H9 (cell line): ENCODE measurements at regions not wholly inside any gene's neighbourhood (a gene's known extent, or its start where the extent isn't known, plus 50 kb on each side); places are given as distances from the start of the nearest gene placed in this dataset.

Experiments
- DNase-seq: peaks from one replicate; pipeline ENCODE4 v3.0.0-alpha.2; 2017
- H2AFZ ChIP-seq: one replicate; pipeline ENCODE4 v1.6.1; 2013; ENCODE audit warnings: mild to moderate bottlenecking, low read length, control low read depth, moderate library complexity
- H2AK5ac ChIP-seq: 2 replicates; pipeline ENCODE4 v1.6.1; 2013; ENCODE audit warnings: low read length, control low read depth, mixed read lengths; ENCODE audit not compliant: insufficient read length
- H2BK120ac ChIP-seq: one replicate; pipeline ENCODE4 v1.6.1; 2013; ENCODE audit warnings: low read depth, mild to moderate bottlenecking, low read length, control low read depth, inconsistent platforms; ENCODE audit not compliant: poor library complexity, severe bottlenecking
- H2BK12ac ChIP-seq: 2 replicates; pipeline ENCODE4 v1.6.1; 2013; ENCODE audit warnings: low read length, control low read depth, mixed read lengths, low read depth; ENCODE audit not compliant: insufficient read length
- H2BK15ac ChIP-seq: 2 replicates; pipeline ENCODE4 v1.6.1; 2013; ENCODE audit warnings: low read depth, low read length, control low read depth
- H2BK20ac ChIP-seq: one replicate; pipeline ENCODE4 v1.6.1; 2013; ENCODE audit warnings: low read depth, mild to moderate bottlenecking, low read length, control low read depth, inconsistent platforms; ENCODE audit not compliant: poor library complexity, severe bottlenecking
- H2BK5ac ChIP-seq: 2 replicates; pipeline ENCODE4 v1.6.1; 2013; ENCODE audit warnings: low read length, control low read depth, mixed read lengths; ENCODE audit not compliant: insufficient read length
- H3K14ac ChIP-seq: 2 replicates; pipeline ENCODE4 v1.6.1; 2013; ENCODE audit warnings: low read length, control low read depth; ENCODE audit not compliant: insufficient read depth
- H3K18ac ChIP-seq: 2 replicates; pipeline ENCODE4 v1.6.1; 2013; ENCODE audit warnings: low read depth, mild to moderate bottlenecking, mixed read lengths, low read length, control low read depth; ENCODE audit not compliant: insufficient read length
- H3K23ac ChIP-seq: 2 replicates; pipeline ENCODE4 v1.6.1; 2013; ENCODE audit warnings: low read length, control low read depth, mixed read lengths, low read depth; ENCODE audit not compliant: insufficient read length
- H3K23me2 ChIP-seq: 2 replicates; pipeline ENCODE4 v1.6.1; 2013; ENCODE audit warnings: low read depth, mild to moderate bottlenecking, mixed read lengths, low read length, control low read depth; ENCODE audit not compliant: insufficient read length, poor library complexity, severe bottlenecking
- H3K27ac ChIP-seq: 2 replicates; pipeline ENCODE4 v1.5.1; 2013; ENCODE audit warnings: low read length, control low read depth, mixed read lengths, low read depth; ENCODE audit not compliant: insufficient read length
- H3K27me3 ChIP-seq: 2 replicates; pipeline ENCODE4 v1.6.1; 2013; ENCODE audit warnings: low read length, control low read depth, inconsistent platforms; ENCODE audit not compliant: insufficient read depth
- H3K4ac ChIP-seq: 2 replicates; pipeline ENCODE4 v1.6.1; 2013; ENCODE audit warnings: low read depth, mild to moderate bottlenecking, control low read depth, inconsistent platforms, low read length, moderate library complexity
- H3K4me1 ChIP-seq: 2 replicates; pipeline ENCODE4 v1.6.1; 2013; ENCODE audit warnings: low read length, control low read depth, inconsistent platforms; ENCODE audit not compliant: insufficient read depth
- H3K4me2 ChIP-seq: 2 replicates; pipeline ENCODE4 v1.6.1; 2013; ENCODE audit warnings: low read length, control low read depth, mixed read lengths; ENCODE audit not compliant: insufficient read length, insufficient read depth
- H3K56ac ChIP-seq: 2 replicates; pipeline ENCODE4 v1.6.1; 2013; ENCODE audit warnings: low read depth, mild to moderate bottlenecking, mixed read lengths, low read length, control low read depth; ENCODE audit not compliant: insufficient read length
- H3K79me1 ChIP-seq: 2 replicates; pipeline ENCODE4 v1.6.1; 2013; ENCODE audit warnings: low read depth, mild to moderate bottlenecking, moderate library complexity, low read length, control low read depth, inconsistent platforms; ENCODE audit not compliant: insufficient read depth, poor library complexity, severe bottlenecking
- H3K79me2 ChIP-seq: 2 replicates; pipeline ENCODE4 v1.6.1; 2013; ENCODE audit warnings: low read length, control low read depth, inconsistent platforms; ENCODE audit not compliant: insufficient read depth
- H3K9ac ChIP-seq: 2 replicates; pipeline ENCODE4 v1.6.1; 2013; ENCODE audit warnings: low read length, control low read depth, mixed read lengths; ENCODE audit not compliant: insufficient read length; ENCODE audit errors: extremely low read depth
- H3K9me3 ChIP-seq: one replicate; pipeline ENCODE4 v1.6.1; 2013; ENCODE audit warnings: low read depth, low read length, inconsistent platforms; ENCODE audit not compliant: control insufficient read depth
- H3T11ph ChIP-seq: one replicate; pipeline ENCODE4 v1.6.1; 2013; ENCODE audit warnings: mild to moderate bottlenecking, low read length, control low read depth, inconsistent platforms
- H4K20me1 ChIP-seq: one replicate; pipeline ENCODE4 v1.6.1; 2013; ENCODE audit not compliant: control insufficient read depth, insufficient read length, insufficient read depth
- H4K5ac ChIP-seq: 2 replicates; pipeline ENCODE4 v1.6.1; 2013; ENCODE audit warnings: low read depth, mild to moderate bottlenecking, mixed read lengths, low read length, control low read depth; ENCODE audit not compliant: insufficient read length
- H4K8ac ChIP-seq: replicated peaks from 2 replicates; pipeline ENCODE4 v1.6.1; 2013; ENCODE audit warnings: low read length, control low read depth, mixed read lengths, low read depth; ENCODE audit not compliant: insufficient read length
- H4K91ac ChIP-seq: 2 replicates; pipeline ENCODE4 v1.6.1; 2013; ENCODE audit warnings: low read depth, mild to moderate bottlenecking, moderate library complexity, mixed read lengths, low read length, control low read depth; ENCODE audit not compliant: insufficient read length
- H3K27ac Mint-ChIP-seq, 3 experiments: 2 replicates in 2 of 3; 3 replicates in 1 of 3; pipeline ENCODE4 v1.8.0; 2020 to 2021; ENCODE audit warnings: mixed read lengths in 3 of 3, mild to moderate bottlenecking in 1 of 3, moderate library complexity in 1 of 3
- H3K27me3 Mint-ChIP-seq: 2 replicates; pipeline ENCODE4 v1.8.0; 2021; ENCODE audit warnings: low read depth, mild to moderate bottlenecking, moderate library complexity, mixed read lengths
- H3K36me3 Mint-ChIP-seq, 3 experiments: 2 replicates in 2 of 3; 3 replicates in 1 of 3; pipeline ENCODE4 v1.8.0; 2020 to 2021; ENCODE audit warnings: low read depth in 3 of 3, mixed read lengths in 3 of 3; ENCODE audit not compliant: insufficient read depth in 1 of 3
- H3K4me1 Mint-ChIP-seq, 2 experiments: 2 replicates each; pipeline ENCODE4 v1.8.0; 2020; ENCODE audit warnings: mixed read lengths in 2 of 2
- H3K4me3 Mint-ChIP-seq, 2 experiments: 2 replicates in 1 of 2; 3 replicates in 1 of 2; pipeline ENCODE4 v1.8.0; 2020 to 2021; ENCODE audit warnings: mild to moderate bottlenecking in 2 of 2, mixed read lengths in 2 of 2, moderate library complexity in 1 of 2
- H3K9me3 Mint-ChIP-seq, 2 experiments: 2 replicates in 1 of 2; 3 replicates in 1 of 2; pipeline ENCODE4 v1.8.0; 2020; ENCODE audit warnings: mild to moderate bottlenecking in 2 of 2, mixed read lengths in 2 of 2, moderate library complexity in 1 of 2
- CTCF ChIP-seq: fragments of 200-600 bp; sonication (generic); conservative IDR thresholded peaks from 3 replicates; pipeline ENCODE4 v1.8.0; 2021; ENCODE audit warnings: antibody characterized with exemption, mild to moderate bottlenecking
- WGBS: extraction: QIAGEN DNeasy Blood & Tissue Kit; methylation state at CpG from one replicate; pipeline ENCODE4 v1.1.7; 2013; ENCODE audit warnings: missing lambda C conversion rate, low lambda C conversion rate, mixed read lengths; ENCODE audit not compliant: insufficient read length; ENCODE audit errors: extremely low coverage; 5-methylcytosine and 5-hydroxymethylcytosine counted together

GRCh38 chr21:24693779-24694178 lies 913.5 kb downstream of the MRPL39 start:
- Histone ChIP-seq H3K23ac (no peak overlapping the region), H3K18ac (no peak overlapping the region), H3K79me2 (no peaks in the 10 kb centered on the region), H3K23me2 (no peaks in the 10 kb centered on the region), H3K14ac (no peak overlapping the region), H2AK5ac (no peak overlapping the region), H3T11ph (no peak overlapping the region), H3K4me1 (no peaks in the 10 kb centered on the region), H3K9ac (no peak overlapping the region), H3K27ac (no peak overlapping the region), H3K79me1 (no peaks in the 10 kb centered on the region), H4K20me1 (no peaks in the 10 kb centered on the region), H4K8ac (no peak overlapping the region), H3K4ac (no peak overlapping the region), H4K5ac (no peak overlapping the region), H2AFZ (no peak overlapping the region), H2BK15ac (no peak overlapping the region), H2BK20ac (no peak overlapping the region), H2BK120ac (no peak overlapping the region), H3K9me3 (no peaks in the 10 kb centered on the region), H3K56ac (no peak overlapping the region), H4K91ac (no peak overlapping the region), H2BK12ac (no peak overlapping the region), H2BK5ac (no peak overlapping the region), H3K27me3 (no peaks in the 10 kb centered on the region), H3K4me2 (no peak overlapping the region)
- H3K9me3 Mint-ChIP-seq: peaks cover 40 to 45% of the 10 kb centered on the region in 2 experiments
- no peaks in the 10 kb centered on the region for H3K27me3 Mint-ChIP-seq
- no peak overlapping the region for H3K4me3 Mint-ChIP-seq
- H3K4me1 Mint-ChIP-seq: 0 out of 4 replicates have a peak, but pooled peaks cover 0 to 3% of the 10 kb centered on the region in 2 experiments
- no CpG with 5 or more reads among the region's 2 CpGs for WGBS
- DNase-seq: no peak
- no peak for TF ChIP-seq CTCF
- no peak overlapping the region for H3K27ac Mint-ChIP-seq
- peaks cover 0 to 4% (median 0%) of the 10 kb centered on the region in 3 experiments; a peak in 1 of 7 replicates for H3K36me3 Mint-ChIP-seq
